Neural cell (in vitro differentiated cells): ENCODE measurements at regions not wholly inside any gene's neighbourhood (a gene's known extent, or its start where the extent isn't known, plus 50 kb on each side); places are given as distances from the start of the nearest gene placed in this dataset.

Experiments used
- H2AFZ ChIP-seq: fragments of 200-600, 300-800 bp; sonication (generic), shearing (Covaris generic); 2 replicates; pipeline ENCODE4 v1.6.0; 2014; ENCODE audit warnings: low read depth, mild to moderate bottlenecking, antibody characterized with exemption, low read length, moderate library complexity
- H3F3A ChIP-seq: fragments of 200-600 bp; shearing (Covaris generic); 2 replicates; pipeline ENCODE4 v1.6.1; 2016; ENCODE audit warnings: mild to moderate bottlenecking, moderate library complexity, mixed read lengths, antibody characterized with exemption, low read length; ENCODE audit not compliant: insufficient read depth, poor library complexity, severe bottlenecking
- H3K27ac ChIP-seq: fragments of 200-600, 300-800 bp; sonication (generic), shearing (Covaris generic); 2 replicates; pipeline ENCODE4 v1.5.1; 2014; ENCODE audit warnings: mild to moderate bottlenecking, low read length, moderate library complexity
- H3K27me3 ChIP-seq: fragments of 300-800, 200-600 bp; sonication (generic), shearing (Covaris generic); 2 replicates; pipeline ENCODE4 v1.6.0; 2014; ENCODE audit warnings: mild to moderate bottlenecking, low read depth, low read length, moderate library complexity; ENCODE audit not compliant: insufficient read depth
- H3K36me3 ChIP-seq: fragments of 300-800, 200-600 bp; sonication (generic), shearing (Covaris generic); 2 replicates; pipeline ENCODE4 v1.5.1; 2014; ENCODE audit warnings: mild to moderate bottlenecking, antibody characterized with exemption, low read length, moderate library complexity; ENCODE audit not compliant: insufficient read depth
- H3K4me2 ChIP-seq: fragments of 300-800, 200-600 bp; sonication (generic), shearing (Covaris generic); 2 replicates; pipeline ENCODE4 v1.6.0; 2014; ENCODE audit warnings: mild to moderate bottlenecking, low read length
- H3K4me3 ChIP-seq: fragments of 300-800, 200-600 bp; sonication (generic), shearing (Covaris generic); 2 replicates; pipeline ENCODE4 v1.5.1; 2014; ENCODE audit warnings: mild to moderate bottlenecking, low read length, moderate library complexity
- H3K79me2 ChIP-seq: fragments of 200-600 bp; shearing (Covaris generic); replicated peaks from 2 replicates; pipeline ENCODE4 v1.6.0; 2014; ENCODE audit warnings: mild to moderate bottlenecking, low read length, moderate library complexity; ENCODE audit not compliant: insufficient read depth
- H3K9ac ChIP-seq: fragments of 300-800, 200-600 bp; sonication (generic), shearing (Covaris generic); 2 replicates; pipeline ENCODE4 v1.6.1; 2016; ENCODE audit warnings: mild to moderate bottlenecking, low read length, mixed read lengths
- H3K9me2 ChIP-seq: fragments of 200-600 bp; shearing (Covaris generic); 2 replicates; pipeline ENCODE4 v1.6.1; 2016; ENCODE audit warnings: mild to moderate bottlenecking, low read length, mixed read lengths; ENCODE audit not compliant: insufficient read depth
- H3K9me3 ChIP-seq: fragments of 200-600, 300-800 bp; sonication (generic), shearing (Covaris generic); 2 replicates; pipeline ENCODE4 v1.6.1; 2016; ENCODE audit warnings: mild to moderate bottlenecking, mixed run types, low read length, moderate library complexity, mixed read lengths
- H4K20me1 ChIP-seq: fragments of 200-600 bp; shearing (Covaris generic); 2 replicates; pipeline ENCODE4 v1.6.1; 2016; ENCODE audit warnings: mild to moderate bottlenecking, mixed run types; ENCODE audit not compliant: insufficient read depth
- EP300 ChIP-seq: fragments of 450-650 bp; conservative IDR thresholded peaks from 2 replicates; pipeline ENCODE4 v1.6.1; 2014; ENCODE audit warnings: antibody characterized with exemption, mild to moderate bottlenecking, moderate library complexity; ENCODE audit not compliant: poor library complexity, severe bottlenecking
- EZH2 ChIP-seq: fragments of 200-600, 300-800 bp; shearing (Covaris generic), sonication (generic); IDR thresholded peaks from 2 replicates; pipeline ENCODE4 v1.6.1; 2014; ENCODE audit warnings: antibody characterized with exemption, low read length, borderline replicate concordance, mild to moderate bottlenecking; ENCODE audit not compliant: insufficient read depth, poor library complexity, severe bottlenecking
- MXI1 ChIP-seq: fragments of 450-650 bp; conservative IDR thresholded peaks from 2 replicates; pipeline ENCODE4 v1.6.1; 2014; ENCODE audit warnings: antibody characterized with exemption, mild to moderate bottlenecking; ENCODE audit not compliant: poor library complexity, severe bottlenecking
- POLR2AphosphoS5 ChIP-seq: IDR thresholded peaks from 2 replicates; pipeline ENCODE4 v1.6.1; 2012
- RAD21 ChIP-seq: fragments of 450-650 bp; conservative IDR thresholded peaks from 2 replicates; pipeline ENCODE4 v1.6.1; 2014; ENCODE audit warnings: antibody characterized with exemption, mild to moderate bottlenecking, moderate library complexity
- SMC3 ChIP-seq: fragments of 450-650 bp; conservative IDR thresholded peaks from 2 replicates; pipeline ENCODE4 v1.6.1; 2014; ENCODE audit warnings: antibody characterized with exemption, mild to moderate bottlenecking, moderate library complexity; ENCODE audit not compliant: poor library complexity
- TAF1 ChIP-seq: IDR thresholded peaks from 2 replicates; pipeline ENCODE4 v1.6.1; 2012; ENCODE audit warnings: low read depth
- TF ChIP-seq, protein P1 (sequence below): IDR thresholded peaks from 2 replicates; pipeline ENCODE4 v1.6.1; 2012; ENCODE audit warnings: borderline replicate concordance
- TF ChIP-seq, protein P2 (sequence below): fragments of 450-650 bp; IDR thresholded peaks from 2 replicates; pipeline ENCODE4 v1.5.1; 2014; ENCODE audit warnings: antibody characterized with exemption, mild to moderate bottlenecking, moderate library complexity; ENCODE audit not compliant: poor library complexity, severe bottlenecking

DNA sequence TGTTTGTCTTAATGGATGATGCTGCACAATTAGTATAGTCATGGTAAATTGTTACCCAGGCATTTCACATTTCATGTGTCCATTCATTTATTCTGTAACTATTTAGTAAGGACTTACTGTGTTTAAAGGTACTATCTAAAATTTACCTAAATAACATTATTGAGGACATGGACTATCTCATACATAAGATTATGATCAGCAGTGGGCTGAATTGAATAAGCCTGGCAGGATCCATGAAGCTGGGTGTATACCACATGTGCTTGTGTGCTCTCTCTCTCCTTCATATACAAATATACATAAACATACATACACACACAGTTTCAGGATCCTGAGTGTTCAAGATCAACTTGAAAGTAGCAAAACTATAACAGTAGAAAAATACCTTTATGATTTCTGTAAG, 595.4 kb downstream of the EPM2A start (continued):
- TF ChIP-seq, protein P1, sequence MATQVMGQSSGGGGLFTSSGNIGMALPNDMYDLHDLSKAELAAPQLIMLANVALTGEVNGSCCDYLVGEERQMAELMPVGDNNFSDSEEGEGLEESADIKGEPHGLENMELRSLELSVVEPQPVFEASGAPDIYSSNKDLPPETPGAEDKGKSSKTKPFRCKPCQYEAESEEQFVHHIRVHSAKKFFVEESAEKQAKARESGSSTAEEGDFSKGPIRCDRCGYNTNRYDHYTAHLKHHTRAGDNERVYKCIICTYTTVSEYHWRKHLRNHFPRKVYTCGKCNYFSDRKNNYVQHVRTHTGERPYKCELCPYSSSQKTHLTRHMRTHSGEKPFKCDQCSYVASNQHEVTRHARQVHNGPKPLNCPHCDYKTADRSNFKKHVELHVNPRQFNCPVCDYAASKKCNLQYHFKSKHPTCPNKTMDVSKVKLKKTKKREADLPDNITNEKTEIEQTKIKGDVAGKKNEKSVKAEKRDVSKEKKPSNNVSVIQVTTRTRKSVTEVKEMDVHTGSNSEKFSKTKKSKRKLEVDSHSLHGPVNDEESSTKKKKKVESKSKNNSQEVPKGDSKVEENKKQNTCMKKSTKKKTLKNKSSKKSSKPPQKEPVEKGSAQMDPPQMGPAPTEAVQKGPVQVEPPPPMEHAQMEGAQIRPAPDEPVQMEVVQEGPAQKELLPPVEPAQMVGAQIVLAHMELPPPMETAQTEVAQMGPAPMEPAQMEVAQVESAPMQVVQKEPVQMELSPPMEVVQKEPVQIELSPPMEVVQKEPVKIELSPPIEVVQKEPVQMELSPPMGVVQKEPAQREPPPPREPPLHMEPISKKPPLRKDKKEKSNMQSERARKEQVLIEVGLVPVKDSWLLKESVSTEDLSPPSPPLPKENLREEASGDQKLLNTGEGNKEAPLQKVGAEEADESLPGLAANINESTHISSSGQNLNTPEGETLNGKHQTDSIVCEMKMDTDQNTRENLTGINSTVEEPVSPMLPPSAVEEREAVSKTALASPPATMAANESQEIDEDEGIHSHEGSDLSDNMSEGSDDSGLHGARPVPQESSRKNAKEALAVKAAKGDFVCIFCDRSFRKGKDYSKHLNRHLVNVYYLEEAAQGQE = no peak

DNA sequence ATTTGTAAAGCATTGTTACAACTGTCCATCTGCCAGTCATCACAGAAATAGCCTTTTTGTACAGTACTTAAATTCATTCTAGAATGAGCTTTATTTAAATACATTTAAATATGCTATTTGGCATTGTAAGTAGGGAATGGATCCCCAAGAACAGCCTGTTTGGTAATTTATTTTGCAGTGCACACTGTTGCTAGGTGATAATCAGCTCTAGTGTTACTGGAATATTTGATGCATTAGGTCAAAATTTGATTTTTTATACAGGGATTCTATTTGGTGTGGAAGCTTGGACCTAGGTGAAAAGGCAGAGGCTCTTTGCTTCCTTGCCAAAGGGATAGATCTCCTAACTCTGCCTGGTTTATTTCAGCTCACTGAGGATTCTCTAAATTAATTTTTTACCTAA, 593.7 kb downstream of the EPM2A start:
- Histone ChIP-seq H3K27ac (no peak overlapping the region), H3F3A (peaks cover 4% of the 10 kb centered on the region), H4K20me1 (no peaks in the 10 kb centered on the region), H3K9me2 (no peaks in the 10 kb centered on the region), H3K4me3 (no peak overlapping the region), H3K27me3 (no peaks in the 10 kb centered on the region), H3K36me3 (no peaks in the 10 kb centered on the region), H2AFZ (no peak overlapping the region), H3K9me3 (no peaks in the 10 kb centered on the region), H3K4me2 (no peak overlapping the region), H3K9ac (no peak overlapping the region), H3K79me2 (no peaks in the 10 kb centered on the region)
- no peak for TF ChIP-seq SMC3
- TF ChIP-seq EZH2 = no peak
- TF ChIP-seq RAD21 = no peak
- no peak for TF ChIP-seq POLR2AphosphoS5
- no peak for TF ChIP-seq TAF1
- TF ChIP-seq, protein P1 = no peak
- TF ChIP-seq, protein P2, sequence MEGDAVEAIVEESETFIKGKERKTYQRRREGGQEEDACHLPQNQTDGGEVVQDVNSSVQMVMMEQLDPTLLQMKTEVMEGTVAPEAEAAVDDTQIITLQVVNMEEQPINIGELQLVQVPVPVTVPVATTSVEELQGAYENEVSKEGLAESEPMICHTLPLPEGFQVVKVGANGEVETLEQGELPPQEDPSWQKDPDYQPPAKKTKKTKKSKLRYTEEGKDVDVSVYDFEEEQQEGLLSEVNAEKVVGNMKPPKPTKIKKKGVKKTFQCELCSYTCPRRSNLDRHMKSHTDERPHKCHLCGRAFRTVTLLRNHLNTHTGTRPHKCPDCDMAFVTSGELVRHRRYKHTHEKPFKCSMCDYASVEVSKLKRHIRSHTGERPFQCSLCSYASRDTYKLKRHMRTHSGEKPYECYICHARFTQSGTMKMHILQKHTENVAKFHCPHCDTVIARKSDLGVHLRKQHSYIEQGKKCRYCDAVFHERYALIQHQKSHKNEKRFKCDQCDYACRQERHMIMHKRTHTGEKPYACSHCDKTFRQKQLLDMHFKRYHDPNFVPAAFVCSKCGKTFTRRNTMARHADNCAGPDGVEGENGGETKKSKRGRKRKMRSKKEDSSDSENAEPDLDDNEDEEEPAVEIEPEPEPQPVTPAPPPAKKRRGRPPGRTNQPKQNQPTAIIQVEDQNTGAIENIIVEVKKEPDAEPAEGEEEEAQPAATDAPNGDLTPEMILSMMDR = no peak
- TF ChIP-seq MXI1 = no peak
- TF ChIP-seq EP300 = no peak
